H1 (cell line): ENCODE measurements at regions not wholly inside any gene's neighbourhood (a gene's known extent, or its start where the extent isn't known, plus 50 kb on each side); places are given as distances from the start of the nearest gene placed in this dataset.

Experiments used
- CTCF ChIA-PET: fragments of 300-600 bp; sonication (Branson Sonifier 250); formaldehyde crosslinking; loops from one replicate; lab custom pipeline; 2021; ENCODE audit not compliant: partially characterized antibody; lab: Charles Lee
- POLR2A ChIA-PET: fragments of 300-600 bp; sonication (Branson Sonifier 250); formaldehyde crosslinking; loops from one replicate; lab custom pipeline; 2021; ENCODE audit warnings: inconsistent platforms; ENCODE audit not compliant: partially characterized antibody; lab: Charles Lee
- DNase-seq, 2 experiments: peaks; one replicate each; pipeline versions ENCODE4 v3.0.0 to v3.0.0-alpha.2; 2010 to 2022; ENCODE audit warnings: low spot score in 2 of 2, low read depth in 1 of 2, mixed read lengths in 1 of 2
- FAIRE-seq: peaks from 2 replicates; lab custom pipeline; 2011; peaks lifted over from hg19 to GRCh38; lab: Jason Lieb, UNC
- H2AFZ ChIP-seq: 2 replicates; pipeline ENCODE4 v1.8.1; 2012; ENCODE audit warnings: low read length, inconsistent platforms
- H2AK5ac ChIP-seq: 2 replicates; pipeline ENCODE4 v1.6.1; 2013; ENCODE audit warnings: low read depth, low read length
- H2BK120ac ChIP-seq: replicated peaks from 2 replicates; pipeline ENCODE3; 2013; ENCODE audit warnings: low read depth, low read length, inconsistent platforms
- H2BK12ac ChIP-seq: 2 replicates; pipeline ENCODE4 v1.6.1; 2013; ENCODE audit warnings: low read depth, low read length
- H2BK15ac ChIP-seq: 2 replicates; pipeline ENCODE4 v1.6.1; 2013; ENCODE audit warnings: low read length
- H2BK20ac ChIP-seq: 2 replicates; pipeline ENCODE4 v1.6.1; 2013; ENCODE audit warnings: low read length
- H2BK5ac ChIP-seq: 2 replicates; pipeline ENCODE4 v1.6.1; 2013; ENCODE audit warnings: low read depth, low read length
- H3K14ac ChIP-seq: 2 replicates; pipeline ENCODE4 v1.6.1; 2013; ENCODE audit warnings: inconsistent platforms; ENCODE audit not compliant: insufficient read length
- H3K18ac ChIP-seq: 2 replicates; pipeline ENCODE4 v1.6.1; 2013; ENCODE audit warnings: low read length; ENCODE audit errors: extremely low read depth
- H3K23ac ChIP-seq: 2 replicates; pipeline ENCODE4 v1.6.1; 2013; ENCODE audit warnings: inconsistent platforms; ENCODE audit not compliant: insufficient read length
- H3K23me2 ChIP-seq: 2 replicates; pipeline ENCODE4 v1.6.1; 2013; ENCODE audit warnings: low read depth, low read length
- H3K27ac ChIP-seq: 2 replicates; pipeline ENCODE4 v1.6.1; 2011; ENCODE audit warnings: low read depth, low read length, inconsistent platforms
- H3K27me3 ChIP-seq, 4 experiments: replicated peaks in 1 of 4; 1 replicate in 1 of 4; 2 replicates in 3 of 4; pipeline versions ENCODE4 v1.6.1 to v1.8.1; 2011 to 2013; ENCODE audit warnings: low read length in 3 of 4, mild to moderate bottlenecking in 3 of 4, inconsistent platforms in 2 of 4, mixed read lengths in 2 of 4, moderate library complexity in 1 of 4; ENCODE audit not compliant: control insufficient read depth in 3 of 4, insufficient read depth in 3 of 4; ENCODE audit errors: extremely low read depth in 1 of 4
- H3K36me3 ChIP-seq, 4 experiments: 2 replicates each; pipeline versions ENCODE4 v1.6.1 to v1.8.1; 2011 to 2013; ENCODE audit warnings: mild to moderate bottlenecking in 4 of 4, low read length in 3 of 4, moderate library complexity in 2 of 4, control low read depth in 1 of 4, inconsistent platforms in 1 of 4; ENCODE audit not compliant: insufficient read depth in 4 of 4, control insufficient read depth in 2 of 4
- H3K4ac ChIP-seq: replicated peaks from 2 replicates; pipeline ENCODE3; 2013; ENCODE audit warnings: low read length, low read depth, mixed read lengths, inconsistent platforms; ENCODE audit not compliant: insufficient read length
- H3K4me1 ChIP-seq, 4 experiments: replicated peaks in 1 of 4; 1 replicate in 1 of 4; 2 replicates in 3 of 4; pipeline versions ENCODE4 v1.6.1 to v1.8.1; 2011 to 2013; ENCODE audit warnings: low read length in 3 of 4, inconsistent platforms in 2 of 4, mixed read lengths in 1 of 4; ENCODE audit not compliant: insufficient read depth in 4 of 4, control insufficient read depth in 3 of 4
- H3K4me2 ChIP-seq, 2 experiments: 2 replicates each; pipeline versions ENCODE4 v1.6.1 to v1.8.1; 2011 to 2013; ENCODE audit warnings: low read depth in 2 of 2, low read length in 2 of 2, control low read depth in 1 of 2, inconsistent platforms in 1 of 2, mild to moderate bottlenecking in 1 of 2; ENCODE audit not compliant: insufficient read depth in 1 of 2
- H3K4me3 ChIP-seq, 4 experiments: fragments of 200-600, 300-600 bp in 1 of 4; sonication (generic), shearing (Covaris generic), sonication (Bioruptor Twin) in 1 of 4; 2 replicates each; pipeline versions ENCODE4 v1.5.1 to v1.8.1; 2011 to 2016; ENCODE audit warnings: low read length in 4 of 4, low read depth in 3 of 4, control low read depth in 2 of 4, inconsistent platforms in 2 of 4, mild to moderate bottlenecking in 2 of 4, mixed read lengths in 1 of 4, moderate library complexity in 1 of 4; ENCODE audit not compliant: insufficient read depth in 2 of 4; ENCODE audit errors: extremely low read depth in 1 of 4
- H3K56ac ChIP-seq: replicated peaks from 2 replicates; pipeline ENCODE3; 2013; ENCODE audit warnings: low read depth, mild to moderate bottlenecking, mixed read lengths, low read length, inconsistent platforms; ENCODE audit not compliant: insufficient read length
- H3K79me1 ChIP-seq: 2 replicates; pipeline ENCODE4 v1.6.1; 2013; ENCODE audit warnings: low read depth, low read length, control low read depth
- H3K79me2 ChIP-seq, 2 experiments: 2 replicates each; pipeline versions ENCODE4 v1.6.1 to v1.8.1; 2012 to 2013; ENCODE audit warnings: low read length in 2 of 2, mild to moderate bottlenecking in 2 of 2, inconsistent platforms in 1 of 2; ENCODE audit not compliant: insufficient read depth in 2 of 2, control insufficient read depth in 1 of 2
- H3K9ac ChIP-seq, 4 experiments: replicated peaks in 1 of 4; 1 replicate in 1 of 4; 2 replicates in 3 of 4; pipeline versions ENCODE4 v1.6.1 to v1.8.1; 2011 to 2013; ENCODE audit warnings: low read depth in 3 of 4, low read length in 3 of 4, control low read depth in 2 of 4, mild to moderate bottlenecking in 2 of 4, moderate library complexity in 2 of 4, inconsistent platforms in 1 of 4; ENCODE audit errors: extremely low read depth in 1 of 4
- H3K9me3 ChIP-seq, 2 experiments: 2 replicates each; pipeline versions ENCODE4 v1.6.1 to v1.8.1; 2012 to 2013; ENCODE audit warnings: mild to moderate bottlenecking in 2 of 2, moderate library complexity in 2 of 2, control low read depth in 1 of 2, inconsistent platforms in 1 of 2, low read depth in 1 of 2, low read length in 1 of 2, mixed read lengths in 1 of 2; ENCODE audit not compliant: insufficient read depth in 2 of 2
- H4K20me1 ChIP-seq, 2 experiments: replicated peaks in 1 of 2; 2 replicates each; pipeline versions ENCODE3 to v1.8.1; 2011 to 2013; ENCODE audit warnings: inconsistent platforms in 2 of 2, low read length in 2 of 2, mild to moderate bottlenecking in 1 of 2; ENCODE audit not compliant: insufficient read depth in 2 of 2, control insufficient read depth in 1 of 2
- H4K5ac ChIP-seq: 2 replicates; pipeline ENCODE4 v1.6.1; 2013; ENCODE audit warnings: low read length, low read depth, mixed read lengths, inconsistent platforms; ENCODE audit not compliant: insufficient read length
- H4K8ac ChIP-seq: 2 replicates; pipeline ENCODE4 v1.8.0; 2013; ENCODE audit warnings: mild to moderate bottlenecking, moderate library complexity, low read length, inconsistent platforms; ENCODE audit not compliant: insufficient read depth; ENCODE audit errors: extremely low read depth
- H4K91ac ChIP-seq: replicated peaks from 2 replicates; pipeline ENCODE3; 2013; ENCODE audit warnings: low read length, mixed read lengths, inconsistent platforms; ENCODE audit not compliant: insufficient read length
- JUND ChIP-seq: IDR thresholded peaks from 2 replicates; pipeline ENCODE4 v1.6.1; 2011; ENCODE audit warnings: mild to moderate bottlenecking, improper control_type of control experiment, low read length
- RBBP5 ChIP-seq: IDR thresholded peaks from 2 replicates; pipeline ENCODE4 v1.7.1; 2012; ENCODE audit warnings: low read depth, mild to moderate bottlenecking, inconsistent platforms, low read length, moderate library complexity, borderline replicate concordance
- RXRA ChIP-seq: IDR thresholded peaks from 2 replicates; pipeline ENCODE4 v1.6.1; 2011; ENCODE audit warnings: low read depth, mild to moderate bottlenecking, low read length, moderate library complexity; ENCODE audit not compliant: insufficient read depth
- SP2 ChIP-seq: IDR thresholded peaks from 2 replicates; pipeline ENCODE4 v1.6.1; 2012; ENCODE audit warnings: mild to moderate bottlenecking, low read length, inconsistent platforms
- TAF1 ChIP-seq: IDR thresholded peaks from 2 replicates; pipeline ENCODE4 v1.6.1; 2011; ENCODE audit warnings: mild to moderate bottlenecking, low read depth, low read length
- TEAD4 ChIP-seq: IDR thresholded peaks from 2 replicates; pipeline ENCODE4 v1.6.1; 2012; ENCODE audit warnings: low read depth, low read length, inconsistent platforms, mixed read lengths
- WGBS, 2 experiments: shearing (Covaris generic) in 1 of 2; methylation state at CpG; one replicate each; pipeline versions ENCODE4 v1.1.6 to v1.1.7; 2013 to 2015; ENCODE audit warnings: low lambda C conversion rate in 2 of 2, mixed read lengths in 2 of 2, inconsistent platforms in 1 of 2, low coverage in 1 of 2, missing lambda C conversion rate in 1 of 2; ENCODE audit not compliant: insufficient replicate concordance in 2 of 2, insufficient coverage in 1 of 2, insufficient read length in 1 of 2; ENCODE audit errors: extremely low coverage in 1 of 2, missing lambda C conversion rate in 1 of 2; 5-methylcytosine and 5-hydroxymethylcytosine counted together

DNA sequence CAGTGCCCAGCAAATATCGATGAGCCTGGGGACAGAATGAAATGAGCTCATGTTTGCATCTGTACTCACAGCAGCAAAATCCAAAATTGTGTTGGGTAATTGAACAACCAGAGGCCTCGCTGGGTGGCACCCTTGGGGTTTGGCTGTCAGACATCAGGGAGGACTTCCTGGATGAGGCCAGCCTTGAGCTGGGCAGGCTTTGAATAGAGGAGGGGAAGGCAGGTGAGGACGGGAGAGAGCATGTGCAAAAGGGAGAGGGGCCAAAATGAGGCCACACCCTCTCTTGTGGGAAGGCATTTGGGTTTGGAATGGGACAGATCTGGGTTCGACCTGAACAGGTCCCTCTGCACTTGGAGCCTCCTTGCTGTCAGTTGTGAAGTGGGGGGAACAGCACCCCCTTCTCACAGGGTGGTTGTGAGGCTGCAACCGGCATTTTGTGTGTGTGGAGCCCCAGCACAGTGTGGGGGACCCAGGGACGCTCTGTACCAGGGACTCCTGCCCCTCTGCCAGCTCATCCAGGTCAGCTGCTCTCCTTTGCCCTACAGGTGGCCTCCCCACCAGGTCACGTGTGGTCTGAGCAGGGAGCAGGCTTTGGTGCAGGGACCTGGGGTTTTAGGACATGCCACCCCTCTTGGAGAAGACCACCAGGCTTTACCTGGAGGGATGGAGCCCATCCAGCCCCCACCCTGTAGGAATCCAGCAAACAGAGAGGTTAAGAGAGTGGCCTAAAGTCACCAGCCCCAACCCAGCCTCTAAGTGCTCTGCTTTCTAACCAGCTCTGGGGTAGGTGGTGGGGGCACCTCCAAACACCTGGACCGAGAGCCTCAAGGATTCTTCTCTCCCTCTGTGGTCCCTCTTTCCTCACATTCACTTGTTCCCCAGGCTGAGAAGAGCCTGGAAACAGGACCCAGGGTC is 521.8 kb downstream of the PTPRU start:
- Histone ChIP-seq H3K4me3 (no peak overlapping the region), H2BK120ac (no peak overlapping the region), H3K27ac (no peak overlapping the region), H2BK15ac (no peak overlapping the region), H2AK5ac (no peak overlapping the region), H3K23ac (no peak overlapping the region), H3K4me2 (no peak overlapping the region), H3K14ac (no peak overlapping the region), H3K79me2 (no peaks in the 10 kb centered on the region), H3K9ac (no peak overlapping the region), H2AFZ (no peak overlapping the region; the same call in 1 of the 2 replicates), H2BK12ac (no peak overlapping the region), H3K27me3 (no peaks in the 10 kb centered on the region), H3K4ac (no peak overlapping the region), H3K4me1 (no peaks in the 10 kb centered on the region), H2BK5ac (no peak overlapping the region), H3K23me2 (no peaks in the 10 kb centered on the region), H2BK20ac (no peak overlapping the region), H4K8ac (no peak overlapping the region), H3K9me3 (no peaks in the 10 kb centered on the region), H4K91ac (no peak overlapping the region), H3K56ac (no peak overlapping the region), H3K36me3 (no peaks in the 10 kb centered on the region), H4K20me1 (no peaks in the 10 kb centered on the region), H4K5ac (no peak overlapping the region), H3K79me1 (no peaks in the 10 kb centered on the region), H3K18ac (no peak overlapping the region)
- CTCF ChIA-PET = interaction anchor here (0.6 to 2.5 kb wide), 11 partner anchors 8 to 115 kb away, joined by 3 to 8 read pairs (median 3); no protein-coding TSS in a partner anchor
- 82% methylated on average over 8 of the region's 8 CpGs; no CpG with 5 or more reads in 1 of the 2 experiments for WGBS, 2 experiments
- no peak for FAIRE-seq
- POLR2A ChIA-PET = interaction anchor here (0.7 to 1.2 kb wide), 2 partner anchors 16 to 882 kb away, joined by 3 read pairs; no protein-coding TSS in a partner anchor
- no peak for DNase-seq
- TF ChIP-seq JUND (no peak), RXRA (no peak), TEAD4 (no peak), TAF1 (no peak), RBBP5 (no peak), SP2 (no peak)
